Hematopoietic multipotent progenitor cell treated with erythropoietin and hydrocortisone succinate and interleukin-3 and kit ligand, for 6 days (in vitro differentiated cells): ENCODE measurements at regions not wholly inside any gene's neighbourhood (a gene's known extent, or its start where the extent isn't known, plus 50 kb on each side); places are given as distances from the start of the nearest gene placed in this dataset.
"Not testable (repeated sequence)": the region's sequence is repeated elsewhere in the genome, so short reads cannot be mapped to it uniquely, and the experiment has no call there.

Experiments
- DNase-seq: peaks from one replicate; pipeline ENCODE4 v3.0.0-alpha.2; 2015

GRCh38 chrX:2162695-2163094 is 338.1 kb downstream of the DHRSX start:
- no peak for DNase-seq

GRCh38 chrX:2159861-2160260 is 340.9 kb downstream of the DHRSX start:
- DNase-seq = no peak

GRCh38 chrX:2159393-2159792 is 341.4 kb downstream of the DHRSX start:
- DNase-seq = peak; percentile 70

GRCh38 chrX:2150722-2151121 is 350.1 kb downstream of the DHRSX start:
- no peak for DNase-seq

- not testable (repeated sequence) for DNase-seq
These were observed 350.8 kb downstream of the DHRSX start for GRCh38 chrX:2150014-2150413.

- DNase-seq = not testable (repeated sequence)
These were observed 351.7 kb downstream of the DHRSX start for GRCh38 chrX:2149055-2149454.

- no peak for DNase-seq
These were observed 352.8 kb downstream of the DHRSX start for GRCh38 chrX:2147928-2148327.

- no peak for DNase-seq
These were observed 354.9 kb downstream of the DHRSX start for GRCh38 chrX:2145692-2146367.

- DNase-seq = no peak
These were observed 362.9 kb downstream of the DHRSX start for GRCh38 chrX:2137882-2138281.

GRCh38 chrX:2136848-2137247 is 363.9 kb downstream of the DHRSX start:
- no peak for DNase-seq

- no peak for DNase-seq
These were observed 365.4 kb downstream of the DHRSX start for GRCh38 chrX:2135421-2135820.

- no peak for DNase-seq
These were observed 366.0 kb downstream of the DHRSX start for GRCh38 chrX:2134782-2135181.
